Trophoblast cell (in vitro differentiated cells and primary cell): ENCODE measurements at regions not wholly inside any gene's neighbourhood (a gene's known extent, or its start where the extent isn't known, plus 50 kb on each side); places are given as distances from the start of the nearest gene placed in this dataset.

ENCODE experiments used
- DNase-seq, 2 donors: peaks; one replicate each; pipeline ENCODE4 v3.0.0-alpha.2; 2016
- H2AFZ ChIP-seq: 2 replicates; pipeline ENCODE4 v1.6.1; 2013; ENCODE audit warnings: low read length, moderate library complexity, mild to moderate bottlenecking; ENCODE audit not compliant: insufficient read depth, poor library complexity
- H2AK5ac ChIP-seq: 2 replicates; pipeline ENCODE4 v1.6.1; 2013; ENCODE audit warnings: mild to moderate bottlenecking, low read length
- H2BK120ac ChIP-seq: 2 replicates; pipeline ENCODE4 v1.6.1; 2013; ENCODE audit warnings: low read length, mild to moderate bottlenecking, moderate library complexity; ENCODE audit not compliant: insufficient read depth, poor library complexity
- H2BK12ac ChIP-seq: 2 replicates; pipeline ENCODE4 v1.6.1; 2013; ENCODE audit warnings: mild to moderate bottlenecking, low read length, moderate library complexity
- H2BK5ac ChIP-seq: 2 replicates; pipeline ENCODE4 v1.6.1; 2013; ENCODE audit warnings: low read length, low read depth, moderate library complexity, mild to moderate bottlenecking; ENCODE audit not compliant: poor library complexity
- H3K14ac ChIP-seq: 2 replicates; pipeline ENCODE4 v1.6.1; 2013; ENCODE audit warnings: mild to moderate bottlenecking, low read length
- H3K18ac ChIP-seq: 2 replicates; pipeline ENCODE4 v1.6.1; 2013; ENCODE audit warnings: mild to moderate bottlenecking, low read length
- H3K23ac ChIP-seq: 2 replicates; pipeline ENCODE4 v1.6.1; 2013; ENCODE audit warnings: low read length
- H3K27ac ChIP-seq: 2 replicates; pipeline ENCODE4 v1.5.1; 2013; ENCODE audit warnings: low read depth, mild to moderate bottlenecking, inconsistent platforms, low read length, moderate library complexity
- H3K27me3 ChIP-seq: 2 replicates; pipeline ENCODE4 v1.6.1; 2013; ENCODE audit warnings: inconsistent platforms, mild to moderate bottlenecking, low read length, moderate library complexity; ENCODE audit not compliant: insufficient read depth
- H3K36me3 ChIP-seq, 2 experiments: 1 replicate in 1 of 2; 2 replicates in 1 of 2; pipeline ENCODE4 v1.6.1; 2013; ENCODE audit warnings: low read length in 2 of 2, mild to moderate bottlenecking in 2 of 2, moderate library complexity in 1 of 2; ENCODE audit not compliant: insufficient read depth in 2 of 2, control insufficient read depth in 1 of 2
- H3K4ac ChIP-seq: 2 replicates; pipeline ENCODE4 v1.6.1; 2013; ENCODE audit warnings: low read depth, mild to moderate bottlenecking, low read length, moderate library complexity
- H3K4me1 ChIP-seq, 2 experiments: 1 replicate in 1 of 2; 2 replicates in 1 of 2; pipeline ENCODE4 v1.6.1; 2013; ENCODE audit warnings: low read length in 2 of 2, mild to moderate bottlenecking in 2 of 2, moderate library complexity in 1 of 2; ENCODE audit not compliant: insufficient read depth in 2 of 2, control insufficient read depth in 1 of 2
- H3K4me2 ChIP-seq: 2 replicates; pipeline ENCODE4 v1.6.1; 2013; ENCODE audit warnings: inconsistent platforms, mild to moderate bottlenecking, low read length, moderate library complexity
- H3K4me3 ChIP-seq: 2 replicates; pipeline ENCODE4 v1.5.1; 2013; ENCODE audit warnings: mild to moderate bottlenecking, low read depth, low read length, inconsistent platforms
- H3K79me1 ChIP-seq: one replicate; pipeline ENCODE4 v1.6.1; 2013; ENCODE audit warnings: low read length
- H3K79me2 ChIP-seq: 2 replicates; pipeline ENCODE4 v1.6.1; 2013; ENCODE audit warnings: low read length, mild to moderate bottlenecking; ENCODE audit not compliant: control insufficient read depth, insufficient read depth, poor library complexity
- H3K9ac ChIP-seq: 2 replicates; pipeline ENCODE4 v1.6.1; 2013; ENCODE audit warnings: mild to moderate bottlenecking, low read length
- H3K9me3 ChIP-seq: 2 replicates; pipeline ENCODE4 v1.6.1; 2013; ENCODE audit warnings: low read depth, mild to moderate bottlenecking, control low read depth, inconsistent platforms, low read length; ENCODE audit not compliant: insufficient read depth
- H4K12ac ChIP-seq: 2 replicates; pipeline ENCODE4 v1.6.1; 2013; ENCODE audit warnings: low read depth, mild to moderate bottlenecking, low read length, moderate library complexity
- H4K8ac ChIP-seq: 2 replicates; pipeline ENCODE4 v1.6.1; 2013; ENCODE audit warnings: low read depth, mild to moderate bottlenecking, low read length, moderate library complexity
- H4K91ac ChIP-seq: one replicate; pipeline ENCODE4 v1.6.1; 2013; ENCODE audit warnings: low read depth, mild to moderate bottlenecking, low read length, moderate library complexity
- WGBS: extraction: QIAGEN DNeasy Blood & Tissue Kit; methylation state at CpG from one replicate; pipeline ENCODE4 v1.1.7; 2013; ENCODE audit warnings: missing lambda C conversion rate; ENCODE audit not compliant: insufficient read length, insufficient coverage; ENCODE audit errors: extremely low coverage; 5-methylcytosine and 5-hydroxymethylcytosine counted together

DNA sequence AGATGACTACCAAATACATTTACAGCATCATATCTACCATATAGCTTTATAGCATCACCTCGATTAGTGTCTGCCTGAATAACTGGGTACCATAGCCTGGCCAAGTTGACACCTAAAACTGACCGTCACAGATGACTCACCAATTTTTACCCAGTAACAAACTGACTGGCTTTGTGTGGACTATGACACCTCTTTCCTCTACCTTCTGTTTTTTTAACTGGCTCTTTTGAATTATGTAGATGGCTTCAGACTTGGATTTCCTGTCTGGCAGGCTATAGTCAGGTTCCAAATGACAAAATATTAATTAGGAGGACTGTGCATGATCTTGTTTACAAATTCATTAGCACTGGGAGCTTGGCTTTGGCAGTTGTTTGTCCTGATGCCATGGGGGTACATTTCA, 360.3 kb downstream of the TGFB2 start:
- no peak overlapping the region for H3K4ac ChIP-seq
- no peak overlapping the region for H2BK5ac ChIP-seq
- no peak overlapping the region for H3K9ac ChIP-seq
- no peaks in the 10 kb centered on the region for H3K79me2 ChIP-seq
- no peak overlapping the region for H3K4me3 ChIP-seq
- no peaks in the 10 kb centered on the region for H3K36me3 ChIP-seq
- H3K27me3 ChIP-seq: no peaks in the 10 kb centered on the region
- H2BK120ac ChIP-seq: no peak overlapping the region
- no peaks in the 10 kb centered on the region for H3K9me3 ChIP-seq
- no peak overlapping the region for H2AK5ac ChIP-seq
- no peaks in the 10 kb centered on the region for H3K79me1 ChIP-seq
- peaks cover 0 to 9% of the 10 kb centered on the region in 2 experiments for H3K4me1 ChIP-seq
- H3K18ac ChIP-seq: no peak overlapping the region
- H3K23ac ChIP-seq: no peak overlapping the region
- H3K4me2 ChIP-seq: no peak overlapping the region
- no peak overlapping the region for H3K27ac ChIP-seq
- no peak for DNase-seq
- no peak overlapping the region for H4K8ac ChIP-seq
- no peak overlapping the region for H3K14ac ChIP-seq
- H4K12ac ChIP-seq: no peak overlapping the region
- WGBS: no CpG with 5 or more reads among the region's 2 CpGs
- H2AFZ ChIP-seq: no peak overlapping the region
- H2BK12ac ChIP-seq: peak overlapping the region; percentile 73
- no peak overlapping the region for H4K91ac ChIP-seq

- Histone ChIP-seq H3K79me1 (no peaks in the 10 kb centered on the region), H4K91ac (no peak overlapping the region), H3K18ac (no peak overlapping the region), H3K4ac (no peak overlapping the region), H3K14ac (no peak overlapping the region), H3K9me3 (no peaks in the 10 kb centered on the region), H3K23ac (no peak overlapping the region), H2BK5ac (no peak overlapping the region), H2AK5ac (no peak overlapping the region), H2AFZ (no peak overlapping the region), H3K9ac (no peak overlapping the region), H3K4me2 (no peak overlapping the region), H2BK120ac (no peak overlapping the region), H3K27me3 (no peaks in the 10 kb centered on the region), H3K79me2 (no peaks in the 10 kb centered on the region), H3K27ac (no peak overlapping the region), H3K4me1 (peaks cover under 1 to 9% of the 10 kb centered on the region in 2 experiments), H3K36me3 (no peaks in the 10 kb centered on the region), H2BK12ac (no peak overlapping the region), H4K8ac (no peak overlapping the region), H3K4me3 (no peak overlapping the region), H4K12ac (no peak overlapping the region)
- no CpG with 5 or more reads among the region's 7 CpGs for WGBS
- DNase-seq: peak; percentile 16 to 45
Observed at GRCh38 chr1:218705911-218706893, 361.1 kb downstream of the TGFB2 start.

DNA sequence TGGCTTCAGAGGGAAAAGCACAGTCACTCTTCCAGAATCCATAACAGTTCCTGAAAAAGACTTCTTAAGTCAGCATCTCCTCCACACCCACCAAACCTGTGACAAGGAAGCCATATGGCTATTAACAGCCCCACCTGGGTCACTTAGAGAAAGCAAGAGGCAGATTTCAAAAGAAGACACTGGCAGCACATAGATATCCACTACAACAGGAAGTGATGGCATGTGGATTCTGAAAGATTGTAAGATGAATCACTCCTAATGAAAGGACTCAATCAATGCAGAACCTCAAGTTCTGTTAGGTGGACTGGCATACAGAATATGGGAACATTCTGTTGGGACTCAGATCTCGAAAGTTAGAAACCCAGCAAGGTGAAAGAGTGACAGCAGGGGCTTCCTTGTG, 365.9 kb downstream of the TGFB2 start:
- Histone ChIP-seq H2BK12ac (no peak overlapping the region), H3K79me1 (no peaks in the 10 kb centered on the region), H3K9me3 (no peaks in the 10 kb centered on the region), H3K4me2 (no peak overlapping the region), H4K8ac (no peak overlapping the region), H3K23ac (no peak overlapping the region), H2BK5ac (no peak overlapping the region), H3K4me3 (no peak overlapping the region), H3K9ac (no peak overlapping the region), H3K27me3 (no peaks in the 10 kb centered on the region), H3K18ac (no peak overlapping the region), H3K27ac (no peak overlapping the region), H2AFZ (no peak overlapping the region), H3K14ac (no peak overlapping the region), H3K4me1 (peaks cover 2 to 5% of the 10 kb centered on the region in 2 experiments), H2AK5ac (no peak overlapping the region), H4K91ac (no peak overlapping the region), H3K36me3 (no peaks in the 10 kb centered on the region), H3K4ac (no peak overlapping the region), H3K79me2 (no peaks in the 10 kb centered on the region), H2BK120ac (no peak overlapping the region), H4K12ac (no peak overlapping the region)
- DNase-seq: no peak
- WGBS: no CpG with 5 or more reads among the region's 1 CpG

DNA sequence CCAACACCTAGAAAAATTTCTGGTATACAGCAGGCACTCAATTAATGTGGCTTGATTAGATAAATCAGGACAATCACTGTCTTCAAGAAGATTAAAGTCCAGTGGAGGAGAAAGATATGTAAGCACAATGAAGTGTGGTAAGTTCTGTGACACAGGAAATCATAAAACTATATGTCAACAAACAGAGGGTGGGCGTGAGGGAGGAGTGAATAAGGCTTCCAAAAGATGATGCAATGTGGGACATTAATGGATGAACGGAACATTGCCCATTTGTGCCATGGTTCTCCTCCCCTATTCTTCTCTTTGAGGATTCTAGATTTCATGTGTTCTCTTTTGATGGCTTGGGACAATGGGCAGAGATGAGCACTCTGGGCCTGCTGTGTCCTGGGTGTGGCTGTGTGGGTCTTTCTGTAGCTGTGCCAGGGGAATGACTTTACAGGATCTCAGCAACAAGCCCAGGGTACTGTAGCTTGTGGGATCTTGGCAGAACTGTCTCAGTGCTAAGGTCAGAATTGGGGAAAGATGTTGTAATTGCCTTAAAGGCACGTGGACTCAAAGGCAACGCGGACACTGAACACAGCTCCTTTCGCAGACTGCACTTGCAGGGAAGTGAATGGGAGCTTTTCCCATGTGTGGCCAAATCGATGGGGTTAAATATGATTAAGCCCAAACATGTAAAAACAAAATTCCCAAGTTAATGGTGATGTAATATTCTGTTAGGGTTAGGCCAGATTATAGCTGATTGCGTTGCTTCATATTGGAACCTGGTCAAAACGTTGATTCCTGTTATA, 366.9 kb downstream of the TGFB2 start:
- Histone ChIP-seq H3K4ac (no peak overlapping the region), H4K8ac (no peak overlapping the region), H3K4me2 (no peak overlapping the region), H3K79me1 (no peaks in the 10 kb centered on the region), H2BK12ac (no peak overlapping the region), H3K9ac (no peak overlapping the region), H4K12ac (no peak overlapping the region), H3K14ac (no peak overlapping the region), H3K36me3 (no peaks in the 10 kb centered on the region), H2BK5ac (no peak overlapping the region), H3K4me3 (no peak overlapping the region), H2BK120ac (no peak overlapping the region), H3K27ac (no peak overlapping the region), H2AK5ac (no peak overlapping the region), H3K18ac (no peak overlapping the region), H3K4me1 (peaks cover 0 to 2% of the 10 kb centered on the region in 2 experiments), H3K79me2 (no peaks in the 10 kb centered on the region), H3K9me3 (no peaks in the 10 kb centered on the region), H4K91ac (no peak overlapping the region), H2AFZ (no peak overlapping the region), H3K27me3 (no peaks in the 10 kb centered on the region), H3K23ac (no peak overlapping the region)
- no CpG with 5 or more reads among the region's 9 CpGs for WGBS
- DNase-seq: no peak
